A549 (cell line): ENCODE measurements at regions not wholly inside any gene's neighbourhood (a gene's known extent, or its start where the extent isn't known, plus 50 kb on each side); places are given as distances from the start of the nearest gene placed in this dataset.

Experiments used
- ATAC-seq, 2 experiments: fragments of 200-7000 bp in 1 of 2; fragments of >200 bp in 1 of 2; cut with Nextera tagmentation in 1 of 2; cut with Tn5 transposase in 1 of 2; 3 replicates each; pipeline versions ENCODE4 v1.8.0 to v1.9.1; 2018 to 2020; ENCODE audit warnings: mild to moderate bottlenecking in 1 of 2, moderate library complexity in 1 of 2
- CTCF ChIA-PET: fragments of 300-600 bp; sonication (Branson Sonifier 250); formaldehyde crosslinking; extraction: SDS; loops from one replicate; lab custom pipeline; 2021; ENCODE audit warnings: antibody characterized with exemption, inconsistent platforms; lab: Yijun Ruan, JAX
- POLR2A ChIA-PET: fragments of 350-600 bp; formaldehyde crosslinking; extraction: SDS; loops from one replicate; lab custom pipeline; 2021; ENCODE audit warnings: antibody characterized with exemption, inconsistent platforms; lab: Yijun Ruan, JAX
- DNase-seq, 2 experiments: peaks; one replicate each; pipeline versions ENCODE4 v3.0.0 to v3.0.0-alpha.2; 2011 to 2016; ENCODE audit warnings: low read depth in 1 of 2, low spot score in 1 of 2
- FAIRE-seq: peaks from 2 replicates; lab custom pipeline; 2011; peaks lifted over from hg19 to GRCh38; lab: Jason Lieb, UNC
- H3K27ac ChIP-seq, 2 experiments: fragments of >200 bp; sonication (Bioruptor Twin); formaldehyde crosslinking; 3 replicates each; pipeline ENCODE4 v1.5.1; 2016 to 2017
- H3K4me1 ChIP-seq: fragments of >200 bp; sonication (Bioruptor Twin); formaldehyde crosslinking; 3 replicates; pipeline ENCODE4 v1.6.1; 2016
- H3K4me2 ChIP-seq: fragments of >200 bp; sonication (Bioruptor Twin); formaldehyde crosslinking; 3 replicates; pipeline ENCODE4 v1.6.1; 2016
- H3K4me3 ChIP-seq: fragments of >200 bp; sonication (Bioruptor Twin); formaldehyde crosslinking; 3 replicates; pipeline ENCODE4 v1.5.1; 2016
- H3K9me3 ChIP-seq: fragments of >200 bp; sonication (Bioruptor Twin); formaldehyde crosslinking; 3 replicates; pipeline ENCODE4 v1.6.1; 2016
- BCL3 ChIP-seq: fragments of >200 bp; sonication (Bioruptor Twin); formaldehyde crosslinking; IDR thresholded peaks from 3 replicates; pipeline ENCODE4 v1.6.1; 2016
- CBX2 ChIP-seq: fragments of 200-600 bp; sonication (generic); IDR thresholded peaks from 2 replicates; pipeline ENCODE4 v1.6.1; 2016; ENCODE audit warnings: low read depth, mild to moderate bottlenecking, borderline replicate concordance
- CEBPB ChIP-seq, 2 experiments: fragments of >200 bp in 1 of 2; sonication (Bioruptor Twin) in 1 of 2; formaldehyde crosslinking in 1 of 2; IDR thresholded peaks; 2 replicates each; pipeline ENCODE4 v1.6.1; 2012 to 2016
- CHD2 ChIP-seq: fragments of 150-350 bp; IDR thresholded peaks from 2 replicates; pipeline ENCODE4 v1.6.1; 2014; ENCODE audit warnings: low read length; ENCODE audit not compliant: partially characterized antibody
- EP300 ChIP-seq, 2 experiments: fragments of >200 bp; sonication (Bioruptor Twin); formaldehyde crosslinking; IDR thresholded peaks; 2 replicates in 1 of 2; 3 replicates in 1 of 2; pipeline ENCODE4 v1.6.1; 2016 to 2017
- ESRRA ChIP-seq: fragments of 150-350 bp; IDR thresholded peaks from 2 replicates; pipeline ENCODE4 v1.6.1; 2014; ENCODE audit warnings: mild to moderate bottlenecking, low read length, borderline replicate concordance
- GATA3 ChIP-seq: IDR thresholded peaks from 2 replicates; pipeline ENCODE4 v1.6.1; 2012; ENCODE audit warnings: borderline replicate concordance
- HDAC2 ChIP-seq: fragments of 200-600 bp; sonication (generic); IDR thresholded peaks from 2 replicates; pipeline ENCODE4 v1.6.1; 2016
- HEYL ChIP-seq: fragments of 250-450 bp; sonication (Bioruptor Pico); IDR thresholded peaks from 2 replicates; pipeline ENCODE4 v1.8.0; 2021; ENCODE audit warnings: mild to moderate bottlenecking, moderate library complexity
- HOXB13 ChIP-seq: fragments of 250-450 bp; sonication (Bioruptor Pico); IDR thresholded peaks from 2 replicates; pipeline ENCODE4 v1.5.0; 2020; ENCODE audit warnings: low read depth, mild to moderate bottlenecking, moderate library complexity
- HOXB5 ChIP-seq: fragments of 250-450 bp; sonication (Bioruptor Pico); IDR thresholded peaks from 2 replicates; pipeline ENCODE4 v1.5.0; 2020; ENCODE audit warnings: mild to moderate bottlenecking, moderate library complexity
- JUNB ChIP-seq: fragments of >200 bp; sonication (Bioruptor Twin); formaldehyde crosslinking; IDR thresholded peaks from 2 replicates; pipeline ENCODE4 v1.6.1; 2016
- KDM1A ChIP-seq: fragments of 200-600 bp; sonication (generic); IDR thresholded peaks from 2 replicates; pipeline ENCODE4 v1.6.1; 2016; ENCODE audit warnings: low read depth, mild to moderate bottlenecking
- KDM5A ChIP-seq: fragments of 200-600 bp; sonication (generic); IDR thresholded peaks from 2 replicates; pipeline ENCODE4 v1.6.1; 2016; ENCODE audit warnings: antibody characterized with exemption, mild to moderate bottlenecking
- MAFK ChIP-seq: fragments of 450-650 bp; IDR thresholded peaks from 2 replicates; pipeline ENCODE4 v1.6.1; 2014; ENCODE audit not compliant: partially characterized antibody
- POLR2A ChIP-seq: IDR thresholded peaks from 2 replicates; pipeline ENCODE4 v1.6.1; 2012; ENCODE audit warnings: mild to moderate bottlenecking, low read length
- RAD21 ChIP-seq, 2 experiments: fragments of >200 bp in 1 of 2; sonication (Bioruptor Twin) in 1 of 2; formaldehyde crosslinking in 1 of 2; IDR thresholded peaks in 1 of 2; conservative IDR thresholded peaks in 1 of 2; 2 replicates in 1 of 2; 3 replicates in 1 of 2; pipeline ENCODE4 v1.6.1; 2012 to 2018; ENCODE audit warnings: inconsistent platforms in 1 of 2
- RCOR1 ChIP-seq: fragments of 150-350 bp; IDR thresholded peaks from 2 replicates; pipeline ENCODE4 v1.6.1; 2014; ENCODE audit warnings: antibody characterized with exemption, low read length, low read depth
- SMC3 ChIP-seq: fragments of >200 bp; sonication (Bioruptor Twin); formaldehyde crosslinking; IDR thresholded peaks from 3 replicates; pipeline ENCODE4 v1.6.1; 2018; ENCODE audit warnings: inconsistent platforms
- ZC3H11A ChIP-seq: fragments of 450-650 bp; IDR thresholded peaks from 2 replicates; pipeline ENCODE4 v1.6.1; 2014; ENCODE audit warnings: antibody characterized with exemption, mild to moderate bottlenecking
- WGBS: methylation state at CpG from one replicate; pipeline ENCODE4 v1.1.6; 2017; ENCODE audit errors: missing lambda C conversion rate; 5-methylcytosine and 5-hydroxymethylcytosine counted together
- TF ChIP-seq, protein P1 (sequence below): fragments of 450-650 bp; IDR thresholded peaks from 2 replicates; pipeline ENCODE4 v1.6.1; 2014; ENCODE audit warnings: antibody characterized with exemption
- TF ChIP-seq, protein P2 (sequence below): IDR thresholded peaks from 2 replicates; pipeline ENCODE4 v1.6.1; 2012
- TF ChIP-seq, protein P3 (sequence below): IDR thresholded peaks from 2 replicates; pipeline ENCODE4 v1.6.1; 2012; ENCODE audit warnings: low read depth, borderline replicate concordance

- no peak for FAIRE-seq
- WGBS: 12% methylated on average over 3 of the region's 3 CpGs
Observed at GRCh38 chr2:199128476-199129229, 329.1 kb downstream of the SATB2 start.

DNA sequence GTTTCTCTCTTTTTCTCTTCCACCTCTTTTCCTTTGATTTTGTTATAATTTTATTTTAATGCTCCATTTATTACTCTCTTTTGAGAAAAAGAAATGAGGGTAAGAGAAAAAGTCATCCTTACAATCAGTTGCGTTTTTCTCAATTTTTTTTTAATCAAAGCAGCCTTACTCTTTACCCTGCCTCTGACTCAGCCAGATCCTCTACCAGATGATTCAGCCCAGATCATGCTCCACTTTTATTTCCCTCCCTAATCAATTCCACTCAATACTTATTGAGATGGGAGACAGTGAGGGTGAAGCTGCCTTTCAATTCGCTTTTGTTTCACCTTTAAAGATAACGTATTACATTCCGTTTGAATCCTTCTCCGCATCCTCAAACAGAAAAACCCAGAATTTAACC lies 337.9 kb downstream of the SATB2 start:
- POLR2A ChIA-PET: no interaction called here
- H3K4me1 ChIP-seq: no peaks in the 10 kb centered on the region
- no peak overlapping the region for H3K4me2 ChIP-seq
- DNase-seq (no peak), ATAC-seq (no peak), FAIRE-seq (no peak)
- WGBS: 35% methylated on average over 5 of the region's 5 CpGs
- CTCF ChIA-PET: no interaction called here
- TF ChIP-seq POLR2A (no peak), KDM5A (no peak), JUNB (no peak), RAD21 (conservative IDR thresholded peaks at IDR 0.05 in 1 of 2, IDR thresholded peaks at IDR 0.05 in 1 of 2) (no peak), HOXB13 (CRISPR knock-in tag) (no peak), SMC3 (no peak), HEYL (CRISPR knock-in tag) (no peak), CEBPB (IDR thresholded peaks at IDR 0.05) (no peak)
- TF ChIP-seq, protein P1, sequence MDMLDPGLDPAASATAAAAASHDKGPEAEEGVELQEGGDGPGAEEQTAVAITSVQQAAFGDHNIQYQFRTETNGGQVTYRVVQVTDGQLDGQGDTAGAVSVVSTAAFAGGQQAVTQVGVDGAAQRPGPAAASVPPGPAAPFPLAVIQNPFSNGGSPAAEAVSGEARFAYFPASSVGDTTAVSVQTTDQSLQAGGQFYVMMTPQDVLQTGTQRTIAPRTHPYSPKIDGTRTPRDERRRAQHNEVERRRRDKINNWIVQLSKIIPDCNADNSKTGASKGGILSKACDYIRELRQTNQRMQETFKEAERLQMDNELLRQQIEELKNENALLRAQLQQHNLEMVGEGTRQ: no peak
- TF ChIP-seq, protein P2, sequence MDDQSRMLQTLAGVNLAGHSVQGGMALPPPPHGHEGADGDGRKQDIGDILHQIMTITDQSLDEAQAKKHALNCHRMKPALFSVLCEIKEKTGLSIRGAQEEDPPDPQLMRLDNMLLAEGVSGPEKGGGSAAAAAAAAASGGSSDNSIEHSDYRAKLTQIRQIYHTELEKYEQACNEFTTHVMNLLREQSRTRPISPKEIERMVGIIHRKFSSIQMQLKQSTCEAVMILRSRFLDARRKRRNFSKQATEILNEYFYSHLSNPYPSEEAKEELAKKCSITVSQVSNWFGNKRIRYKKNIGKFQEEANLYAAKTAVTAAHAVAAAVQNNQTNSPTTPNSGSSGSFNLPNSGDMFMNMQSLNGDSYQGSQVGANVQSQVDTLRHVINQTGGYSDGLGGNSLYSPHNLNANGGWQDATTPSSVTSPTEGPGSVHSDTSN: no peak
- H3K4me3 ChIP-seq: no peak overlapping the region
- H3K9me3 ChIP-seq: no peaks in the 10 kb centered on the region
- H3K27ac ChIP-seq: no peak overlapping the region

More at GRCh38 chr2:199128476-199129229, 329.1 kb downstream of the SATB2 start:
- H3K4me1 ChIP-seq: no peaks in the 10 kb centered on the region
- TF ChIP-seq RCOR1 (no peak), CBX2 (no peak), KDM1A (no peak), MAFK (no peak), SMC3 (no peak), HOXB5 (CRISPR knock-in tag) (no peak), EP300 (IDR thresholded peaks at IDR 0.05) (no peak), ESRRA (no peak), ZC3H11A (no peak), HDAC2 (no peak), CHD2 (no peak), RAD21 (conservative IDR thresholded peaks at IDR 0.05 in 1 of 2, IDR thresholded peaks at IDR 0.05 in 1 of 2) (no peak)
- TF ChIP-seq, protein P3, sequence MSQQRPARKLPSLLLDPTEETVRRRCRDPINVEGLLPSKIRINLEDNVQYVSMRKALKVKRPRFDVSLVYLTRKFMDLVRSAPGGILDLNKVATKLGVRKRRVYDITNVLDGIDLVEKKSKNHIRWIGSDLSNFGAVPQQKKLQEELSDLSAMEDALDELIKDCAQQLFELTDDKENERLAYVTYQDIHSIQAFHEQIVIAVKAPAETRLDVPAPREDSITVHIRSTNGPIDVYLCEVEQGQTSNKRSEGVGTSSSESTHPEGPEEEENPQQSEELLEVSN: no peak
- no peak overlapping the region for H3K27ac ChIP-seq
- ChIA-PET CTCF (no interaction called here), POLR2A (no interaction called here)
- no peak overlapping the region for H3K4me2 ChIP-seq
- ATAC-seq: no peak
- no peaks in the 10 kb centered on the region for H3K9me3 ChIP-seq
- no peak overlapping the region for H3K4me3 ChIP-seq
- no peak for DNase-seq

GRCh38 chr2:199118673-199119112 lies 339.0 kb downstream of the SATB2 start:
- CTCF ChIA-PET: interaction anchor here (1.2 kb wide), 1 partner anchor 12 kb away, joined by 3 read pairs; no protein-coding TSS in a partner anchor
- H3K9me3 ChIP-seq: no peaks in the 10 kb centered on the region
- DNase-seq: no peak
- H3K4me2 ChIP-seq: no peak overlapping the region
- 14% methylated on average over 3 of the region's 3 CpGs for WGBS
- H3K4me1 ChIP-seq: no peaks in the 10 kb centered on the region
- TF ChIP-seq GATA3: no peak
- no peak for TF ChIP-seq BCL3
- no peak overlapping the region for H3K4me3 ChIP-seq
- ATAC-seq: no peak
- POLR2A ChIA-PET: no interaction called here
- no peak for FAIRE-seq
- no peak overlapping the region for H3K27ac ChIP-seq
